ENCODE measurements at regions not wholly inside any gene's neighbourhood (a gene's known extent, or its start where the extent isn't known, plus 50 kb on each side); places are given as distances from the start of the nearest gene placed in this dataset.

- Histone ChIP-seq H3K9me3 (ENCODE audit: low read length) (peaks cover 9% of the 10 kb centered on the region; the same call in 1 of the 2 replicates), H3K79me2 (ENCODE audit: insufficient read depth, low read length) (no peaks in the 10 kb centered on the region), H3K9me2 (ENCODE audit: low read depth, low read length) (no peaks in the 10 kb centered on the region), H4K20me1 (ENCODE audit: insufficient read depth, low read length) (no peaks in the 10 kb centered on the region), H3K9ac (ENCODE audit: low read length) (no peak overlapping the region), H3K27me3 (ENCODE audit: insufficient read depth, low read length) (no peaks in the 10 kb centered on the region), H3K4me3 (ENCODE audit: low read depth, low read length, poor library complexity, severe bottlenecking) (no peak overlapping the region), H3K36me3 (ENCODE audit: insufficient read depth, low read length) (no peaks in the 10 kb centered on the region), H3F3A (ENCODE audit: insufficient read depth, low read length) (no peaks in the 10 kb centered on the region), H3K27ac (ENCODE audit: low read depth, low read length, poor library complexity, severe bottlenecking) (no peak overlapping the region), H3K4me1 (ENCODE audit: insufficient read depth, low read length, severe bottlenecking) (no peaks in the 10 kb centered on the region), H2AFZ (ENCODE audit: low read length) (no peak overlapping the region), H3K4me2 (ENCODE audit: low read length) (no peak overlapping the region)
- TF ChIP-seq CTCF (IDR thresholded peaks at IDR 0.05; ENCODE audit: low read length) = no peak
- TF ChIP-seq EZH2 (IDR thresholded peaks at IDR 0.05; ENCODE audit: borderline replicate concordance, low read length) = no peak
Measured at GRCh38 chr3:139180489-139180888, 135.8 kb upstream of the PRR23C start.

- H4K20me1 ChIP-seq (ENCODE audit: insufficient read depth, low read length) = no peaks in the 10 kb centered on the region
- H3F3A ChIP-seq (ENCODE audit: insufficient read depth, low read length) = no peaks in the 10 kb centered on the region
- H3K4me1 ChIP-seq (ENCODE audit: insufficient read depth, low read length, severe bottlenecking) = no peaks in the 10 kb centered on the region
- no peaks in the 10 kb centered on the region for H3K9me2 ChIP-seq (ENCODE audit: low read depth, low read length)
- no peaks in the 10 kb centered on the region for H3K79me2 ChIP-seq (ENCODE audit: insufficient read depth, low read length)
- H3K4me3 ChIP-seq (ENCODE audit: low read depth, low read length, poor library complexity, severe bottlenecking) = no peak overlapping the region
- no peak overlapping the region for H2AFZ ChIP-seq (ENCODE audit: low read length)
- H3K9ac ChIP-seq (ENCODE audit: low read length) = no peak overlapping the region
- no peak for TF ChIP-seq CTCF (IDR thresholded peaks at IDR 0.05; ENCODE audit: low read length)
- TF ChIP-seq EZH2 (IDR thresholded peaks at IDR 0.05; ENCODE audit: borderline replicate concordance, low read length) = no peak
- H3K27ac ChIP-seq (ENCODE audit: low read depth, low read length, poor library complexity, severe bottlenecking) = no peak overlapping the region
- no peak overlapping the region for H3K4me2 ChIP-seq (ENCODE audit: low read length)
- peaks cover 9% of the 10 kb centered on the region; the same call in 1 of the 2 replicates for H3K9me3 ChIP-seq (ENCODE audit: low read length)
- no peaks in the 10 kb centered on the region for H3K27me3 ChIP-seq (ENCODE audit: insufficient read depth, low read length)
- no peaks in the 10 kb centered on the region for H3K36me3 ChIP-seq (ENCODE audit: insufficient read depth, low read length)
Measured at GRCh38 chr3:139182143-139182542, 137.5 kb upstream of the PRR23C start.

GRCh38 chr3:139182598-139182997, 137.9 kb upstream of the PRR23C start:
- no peak overlapping the region for H3K9ac ChIP-seq (ENCODE audit: low read length)
- H3K4me3 ChIP-seq (ENCODE audit: low read depth, low read length, poor library complexity, severe bottlenecking) = no peak overlapping the region
- H3K9me3 ChIP-seq (ENCODE audit: low read length) = peaks cover 9% of the 10 kb centered on the region; the same call in 1 of the 2 replicates
- H4K20me1 ChIP-seq (ENCODE audit: insufficient read depth, low read length) = no peaks in the 10 kb centered on the region
- H3F3A ChIP-seq (ENCODE audit: insufficient read depth, low read length) = no peaks in the 10 kb centered on the region
- H3K4me1 ChIP-seq (ENCODE audit: insufficient read depth, low read length, severe bottlenecking) = no peaks in the 10 kb centered on the region
- no peaks in the 10 kb centered on the region for H3K9me2 ChIP-seq (ENCODE audit: low read depth, low read length)
- no peak overlapping the region for H3K27ac ChIP-seq (ENCODE audit: low read depth, low read length, poor library complexity, severe bottlenecking)
- TF ChIP-seq EZH2 (IDR thresholded peaks at IDR 0.05; ENCODE audit: borderline replicate concordance, low read length) = no peak
- no peak for TF ChIP-seq CTCF (IDR thresholded peaks at IDR 0.05; ENCODE audit: low read length)
- no peaks in the 10 kb centered on the region for H3K36me3 ChIP-seq (ENCODE audit: insufficient read depth, low read length)
- H3K79me2 ChIP-seq (ENCODE audit: insufficient read depth, low read length) = no peaks in the 10 kb centered on the region
- H3K4me2 ChIP-seq (ENCODE audit: low read length) = no peak overlapping the region
- H2AFZ ChIP-seq (ENCODE audit: low read length) = no peak overlapping the region
- no peaks in the 10 kb centered on the region for H3K27me3 ChIP-seq (ENCODE audit: insufficient read depth, low read length)
